Psoas muscle (tissue), 7 donors: ENCODE measurements at regions not wholly inside any gene's neighbourhood (a gene's known extent, or its start where the extent isn't known, plus 50 kb on each side); places are given as distances from the start of the nearest gene placed in this dataset.

Experiments used
- ATAC-seq, 4 donors: fragments of 200-7000 bp; cut with Tn5 transposase; one replicate each; pipeline ENCODE4 v1.9.1; 2020; ENCODE audit warnings: moderate library complexity in 3 of 4, mild to moderate bottlenecking in 2 of 4
- DNase-seq, 2 donors: peaks; one replicate each; pipeline ENCODE4 v3.0.0-alpha.2; 2020
- H3K27ac ChIP-seq: fragments of 200-600 bp; one replicate; pipeline ENCODE4 v1.8.0; 2022
- H3K27me3 ChIP-seq, 3 donors: fragments of 200-600 bp in 1 of 3; one replicate each; pipeline versions ENCODE4 v1.6.1 to v1.8.0; 2013 to 2022; ENCODE audit warnings: low read length in 2 of 3, mild to moderate bottlenecking in 2 of 3, moderate library complexity in 1 of 3; ENCODE audit not compliant: insufficient read depth in 3 of 3
- H3K36me3 ChIP-seq, 2 donors: fragments of 200-600 bp in 1 of 2; one replicate each; pipeline versions ENCODE4 v1.6.1 to v1.8.0; 2013 to 2022; ENCODE audit warnings: low read depth in 1 of 2, mild to moderate bottlenecking in 1 of 2, moderate library complexity in 1 of 2; ENCODE audit not compliant: insufficient read depth in 1 of 2
- H3K4me1 ChIP-seq: fragments of 200-600 bp; one replicate; pipeline ENCODE4 v1.8.0; 2022
- H3K4me3 ChIP-seq: fragments of 200-600 bp; one replicate; pipeline ENCODE4 v1.8.0; 2022; ENCODE audit warnings: mild to moderate bottlenecking
- H3K9me3 ChIP-seq: fragments of 200-600 bp; one replicate; pipeline ENCODE4 v1.8.0; 2022
- CTCF ChIP-seq: fragments of 200-600 bp; IDR thresholded peaks from one replicate; pipeline ENCODE4 v1.8.0; 2022; ENCODE audit warnings: antibody characterized with exemption
- WGBS, 3 donors: extraction: QIAGEN DNeasy Blood & Tissue Kit; methylation state at CpG; one replicate each; pipeline versions ENCODE4 v1.1.6 to v1.1.7; 2013; 5-methylcytosine and 5-hydroxymethylcytosine counted together
- intact Hi-C, 2 donors: fragments of 100-400 bp; cut with DNase I; formaldehyde crosslinking; loops; one replicate each; pipeline versions ENCODE4 v1.11.0 to v1.14.2; 2022
- donor health status: healthy with polysubstance abuse.
- donor health status: DM: no; HTN: no; CAD: no; lungs with moderate emphysema.
- donor health status: Bipolar disorder and iron deficiency.
- donor health status: healthy.
- donor health status: DM: yes; HTN: yes; CAD: no.
- donor health status: DM: no; HTN: no; CAD: no.
- donor health status: DM: yes; HTN: yes; CAD: no.

DNA sequence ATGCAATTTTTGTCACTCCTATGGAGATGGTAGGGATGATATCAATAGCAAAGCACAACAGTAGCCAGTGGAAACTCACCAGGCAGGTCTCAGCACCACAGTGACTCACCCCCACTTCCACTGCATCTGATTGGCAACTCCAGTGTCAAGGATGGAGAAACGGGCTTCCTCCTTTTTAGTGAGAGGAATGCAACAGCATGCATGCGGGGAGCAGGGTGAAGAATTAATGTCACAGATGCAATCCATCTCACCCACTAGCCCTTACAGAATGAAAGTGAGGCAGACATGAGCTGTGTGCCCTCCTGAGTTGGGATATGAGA is 467.0 kb upstream of the C16orf82 start:
- Histone ChIP-seq H3K27ac (no peak overlapping the region), H3K4me3 (no peak overlapping the region), H3K9me3 (no peaks in the 10 kb centered on the region), H3K4me1 (no peaks in the 10 kb centered on the region), H3K27me3 (no peaks in the 10 kb centered on the region), H3K36me3 (no peaks in the 10 kb centered on the region)
- no peak for TF ChIP-seq CTCF
- DNase-seq (no peak), ATAC-seq (no peak)
- 31 to 42% (median 39%) methylated on average over 2 of the region's 2 CpGs for WGBS, 3 donors
- intact Hi-C loops: no loop called here

DNA sequence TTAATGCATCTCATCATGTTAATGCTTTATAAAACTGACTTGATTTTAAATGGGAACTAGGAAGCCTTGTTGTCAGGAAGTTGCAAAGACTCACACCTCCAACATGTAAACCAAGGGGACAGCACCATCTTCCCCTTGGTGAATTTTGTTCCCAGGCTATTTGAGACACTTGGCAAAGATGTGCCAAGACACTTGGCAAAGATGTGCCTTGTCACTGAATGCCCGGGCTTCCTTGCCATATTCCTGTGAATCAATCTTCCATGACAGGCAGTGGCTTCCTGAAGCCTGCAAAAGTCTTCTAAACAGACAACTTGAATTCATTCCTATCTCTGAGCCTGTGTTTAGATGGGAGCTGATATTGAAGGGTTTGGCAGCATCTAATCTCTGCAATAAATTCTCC is 465.4 kb upstream of the C16orf82 start:
- H3K27ac ChIP-seq: no peak overlapping the region
- ATAC-seq: no peak

GRCh38 chr16:26605626-26606271 is 461.0 kb upstream of the C16orf82 start:
- TF ChIP-seq CTCF: no peak
- Histone ChIP-seq H3K9me3 (no peaks in the 10 kb centered on the region), H3K4me1 (no peaks in the 10 kb centered on the region), H3K27ac (no peak overlapping the region), H3K27me3 (no peaks in the 10 kb centered on the region), H3K36me3 (no peaks in the 10 kb centered on the region), H3K4me3 (no peak overlapping the region)
- DNase-seq: no peak
- intact Hi-C loops: no loop called here
- 74 to 81% (median 78%) methylated on average over 13 of the region's 13 CpGs for WGBS, 3 donors
- no peak for ATAC-seq

More for the DNA sequence above, 465.4 kb upstream of the C16orf82 start:
- Histone ChIP-seq H3K9me3 (no peaks in the 10 kb centered on the region), H3K4me1 (no peaks in the 10 kb centered on the region), H3K27me3 (no peaks in the 10 kb centered on the region), H3K36me3 (no peaks in the 10 kb centered on the region), H3K4me3 (no peak overlapping the region)
- 4 to 14% (median 9%) methylated on average over 1 of the region's 1 CpG for WGBS, 3 donors
- no peak for TF ChIP-seq CTCF
- intact Hi-C loops: no loop called here
- DNase-seq: no peak

GRCh38 chr16:26606381-26607150 is 460.2 kb upstream of the C16orf82 start:
- TF ChIP-seq CTCF: no peak
- ATAC-seq (no peak), DNase-seq (no peak)
- Histone ChIP-seq H3K36me3 (no peaks in the 10 kb centered on the region), H3K4me3 (no peak overlapping the region), H3K27ac (no peak overlapping the region), H3K27me3 (no peaks in the 10 kb centered on the region), H3K9me3 (no peaks in the 10 kb centered on the region), H3K4me1 (no peaks in the 10 kb centered on the region)
- WGBS, 3 donors: 75 to 88% (median 79%) methylated on average over 3 of the region's 3 CpGs
- intact Hi-C loops: no loop called here
